Neural cell (in vitro differentiated cells): ENCODE measurements at regions not wholly inside any gene's neighbourhood (a gene's known extent, or its start where the extent isn't known, plus 50 kb on each side); places are given as distances from the start of the nearest gene placed in this dataset.

Source experiments
- H2AFZ ChIP-seq: fragments of 200-600, 300-800 bp; sonication (generic), shearing (Covaris generic); 2 replicates; pipeline ENCODE4 v1.6.0; 2014; ENCODE audit warnings: low read depth, mild to moderate bottlenecking, antibody characterized with exemption, low read length, moderate library complexity
- H3F3A ChIP-seq: fragments of 200-600 bp; shearing (Covaris generic); 2 replicates; pipeline ENCODE4 v1.6.1; 2016; ENCODE audit warnings: mild to moderate bottlenecking, moderate library complexity, mixed read lengths, antibody characterized with exemption, low read length; ENCODE audit not compliant: insufficient read depth, poor library complexity, severe bottlenecking
- H3K27ac ChIP-seq: fragments of 200-600, 300-800 bp; sonication (generic), shearing (Covaris generic); 2 replicates; pipeline ENCODE4 v1.5.1; 2014; ENCODE audit warnings: mild to moderate bottlenecking, low read length, moderate library complexity
- H3K27me3 ChIP-seq: fragments of 300-800, 200-600 bp; sonication (generic), shearing (Covaris generic); 2 replicates; pipeline ENCODE4 v1.6.0; 2014; ENCODE audit warnings: mild to moderate bottlenecking, low read depth, low read length, moderate library complexity; ENCODE audit not compliant: insufficient read depth
- H3K36me3 ChIP-seq: fragments of 300-800, 200-600 bp; sonication (generic), shearing (Covaris generic); 2 replicates; pipeline ENCODE4 v1.5.1; 2014; ENCODE audit warnings: mild to moderate bottlenecking, antibody characterized with exemption, low read length, moderate library complexity; ENCODE audit not compliant: insufficient read depth
- H3K4me2 ChIP-seq: fragments of 300-800, 200-600 bp; sonication (generic), shearing (Covaris generic); 2 replicates; pipeline ENCODE4 v1.6.0; 2014; ENCODE audit warnings: mild to moderate bottlenecking, low read length
- H3K4me3 ChIP-seq: fragments of 300-800, 200-600 bp; sonication (generic), shearing (Covaris generic); 2 replicates; pipeline ENCODE4 v1.5.1; 2014; ENCODE audit warnings: mild to moderate bottlenecking, low read length, moderate library complexity
- H3K79me2 ChIP-seq: fragments of 200-600 bp; shearing (Covaris generic); replicated peaks from 2 replicates; pipeline ENCODE4 v1.6.0; 2014; ENCODE audit warnings: mild to moderate bottlenecking, low read length, moderate library complexity; ENCODE audit not compliant: insufficient read depth
- H3K9ac ChIP-seq: fragments of 300-800, 200-600 bp; sonication (generic), shearing (Covaris generic); 2 replicates; pipeline ENCODE4 v1.6.1; 2016; ENCODE audit warnings: mild to moderate bottlenecking, low read length, mixed read lengths
- H3K9me2 ChIP-seq: fragments of 200-600 bp; shearing (Covaris generic); 2 replicates; pipeline ENCODE4 v1.6.1; 2016; ENCODE audit warnings: mild to moderate bottlenecking, low read length, mixed read lengths; ENCODE audit not compliant: insufficient read depth
- H3K9me3 ChIP-seq: fragments of 200-600, 300-800 bp; sonication (generic), shearing (Covaris generic); 2 replicates; pipeline ENCODE4 v1.6.1; 2016; ENCODE audit warnings: mild to moderate bottlenecking, mixed run types, low read length, moderate library complexity, mixed read lengths
- H4K20me1 ChIP-seq: fragments of 200-600 bp; shearing (Covaris generic); 2 replicates; pipeline ENCODE4 v1.6.1; 2016; ENCODE audit warnings: mild to moderate bottlenecking, mixed run types; ENCODE audit not compliant: insufficient read depth
- EP300 ChIP-seq: fragments of 450-650 bp; conservative IDR thresholded peaks from 2 replicates; pipeline ENCODE4 v1.6.1; 2014; ENCODE audit warnings: antibody characterized with exemption, mild to moderate bottlenecking, moderate library complexity; ENCODE audit not compliant: poor library complexity, severe bottlenecking
- MXI1 ChIP-seq: fragments of 450-650 bp; conservative IDR thresholded peaks from 2 replicates; pipeline ENCODE4 v1.6.1; 2014; ENCODE audit warnings: antibody characterized with exemption, mild to moderate bottlenecking; ENCODE audit not compliant: poor library complexity, severe bottlenecking
- POLR2AphosphoS5 ChIP-seq: IDR thresholded peaks from 2 replicates; pipeline ENCODE4 v1.6.1; 2012
- RAD21 ChIP-seq: fragments of 450-650 bp; conservative IDR thresholded peaks from 2 replicates; pipeline ENCODE4 v1.6.1; 2014; ENCODE audit warnings: antibody characterized with exemption, mild to moderate bottlenecking, moderate library complexity
- SMC3 ChIP-seq: fragments of 450-650 bp; conservative IDR thresholded peaks from 2 replicates; pipeline ENCODE4 v1.6.1; 2014; ENCODE audit warnings: antibody characterized with exemption, mild to moderate bottlenecking, moderate library complexity; ENCODE audit not compliant: poor library complexity
- TAF1 ChIP-seq: IDR thresholded peaks from 2 replicates; pipeline ENCODE4 v1.6.1; 2012; ENCODE audit warnings: low read depth
- TF ChIP-seq, protein P1 (sequence below): IDR thresholded peaks from 2 replicates; pipeline ENCODE4 v1.6.1; 2012; ENCODE audit warnings: borderline replicate concordance
- TF ChIP-seq, protein P2 (sequence below): fragments of 450-650 bp; IDR thresholded peaks from 2 replicates; pipeline ENCODE4 v1.5.1; 2014; ENCODE audit warnings: antibody characterized with exemption, mild to moderate bottlenecking, moderate library complexity; ENCODE audit not compliant: poor library complexity, severe bottlenecking

GRCh38 chr13:44051918-44052675 lies 172.4 kb downstream of the LACC1 start:
- Histone ChIP-seq H3K9me3 (no peaks in the 10 kb centered on the region), H4K20me1 (no peaks in the 10 kb centered on the region), H2AFZ (peak overlapping the region; percentile 24), H3K27me3 (no peaks in the 10 kb centered on the region), H3K4me3 (no peak overlapping the region), H3K9me2 (no peaks in the 10 kb centered on the region), H3K79me2 (no peaks in the 10 kb centered on the region), H3K4me2 (peak overlapping the region; percentile 16), H3K36me3 (no peaks in the 10 kb centered on the region), H3K9ac (peak overlapping the region; percentile 25), H3F3A (peaks cover 2% of the 10 kb centered on the region), H3K27ac (peak overlapping the region; percentile 59)
- TF ChIP-seq, protein P1, sequence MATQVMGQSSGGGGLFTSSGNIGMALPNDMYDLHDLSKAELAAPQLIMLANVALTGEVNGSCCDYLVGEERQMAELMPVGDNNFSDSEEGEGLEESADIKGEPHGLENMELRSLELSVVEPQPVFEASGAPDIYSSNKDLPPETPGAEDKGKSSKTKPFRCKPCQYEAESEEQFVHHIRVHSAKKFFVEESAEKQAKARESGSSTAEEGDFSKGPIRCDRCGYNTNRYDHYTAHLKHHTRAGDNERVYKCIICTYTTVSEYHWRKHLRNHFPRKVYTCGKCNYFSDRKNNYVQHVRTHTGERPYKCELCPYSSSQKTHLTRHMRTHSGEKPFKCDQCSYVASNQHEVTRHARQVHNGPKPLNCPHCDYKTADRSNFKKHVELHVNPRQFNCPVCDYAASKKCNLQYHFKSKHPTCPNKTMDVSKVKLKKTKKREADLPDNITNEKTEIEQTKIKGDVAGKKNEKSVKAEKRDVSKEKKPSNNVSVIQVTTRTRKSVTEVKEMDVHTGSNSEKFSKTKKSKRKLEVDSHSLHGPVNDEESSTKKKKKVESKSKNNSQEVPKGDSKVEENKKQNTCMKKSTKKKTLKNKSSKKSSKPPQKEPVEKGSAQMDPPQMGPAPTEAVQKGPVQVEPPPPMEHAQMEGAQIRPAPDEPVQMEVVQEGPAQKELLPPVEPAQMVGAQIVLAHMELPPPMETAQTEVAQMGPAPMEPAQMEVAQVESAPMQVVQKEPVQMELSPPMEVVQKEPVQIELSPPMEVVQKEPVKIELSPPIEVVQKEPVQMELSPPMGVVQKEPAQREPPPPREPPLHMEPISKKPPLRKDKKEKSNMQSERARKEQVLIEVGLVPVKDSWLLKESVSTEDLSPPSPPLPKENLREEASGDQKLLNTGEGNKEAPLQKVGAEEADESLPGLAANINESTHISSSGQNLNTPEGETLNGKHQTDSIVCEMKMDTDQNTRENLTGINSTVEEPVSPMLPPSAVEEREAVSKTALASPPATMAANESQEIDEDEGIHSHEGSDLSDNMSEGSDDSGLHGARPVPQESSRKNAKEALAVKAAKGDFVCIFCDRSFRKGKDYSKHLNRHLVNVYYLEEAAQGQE, result peak; percentile 26
- TF ChIP-seq, protein P2, sequence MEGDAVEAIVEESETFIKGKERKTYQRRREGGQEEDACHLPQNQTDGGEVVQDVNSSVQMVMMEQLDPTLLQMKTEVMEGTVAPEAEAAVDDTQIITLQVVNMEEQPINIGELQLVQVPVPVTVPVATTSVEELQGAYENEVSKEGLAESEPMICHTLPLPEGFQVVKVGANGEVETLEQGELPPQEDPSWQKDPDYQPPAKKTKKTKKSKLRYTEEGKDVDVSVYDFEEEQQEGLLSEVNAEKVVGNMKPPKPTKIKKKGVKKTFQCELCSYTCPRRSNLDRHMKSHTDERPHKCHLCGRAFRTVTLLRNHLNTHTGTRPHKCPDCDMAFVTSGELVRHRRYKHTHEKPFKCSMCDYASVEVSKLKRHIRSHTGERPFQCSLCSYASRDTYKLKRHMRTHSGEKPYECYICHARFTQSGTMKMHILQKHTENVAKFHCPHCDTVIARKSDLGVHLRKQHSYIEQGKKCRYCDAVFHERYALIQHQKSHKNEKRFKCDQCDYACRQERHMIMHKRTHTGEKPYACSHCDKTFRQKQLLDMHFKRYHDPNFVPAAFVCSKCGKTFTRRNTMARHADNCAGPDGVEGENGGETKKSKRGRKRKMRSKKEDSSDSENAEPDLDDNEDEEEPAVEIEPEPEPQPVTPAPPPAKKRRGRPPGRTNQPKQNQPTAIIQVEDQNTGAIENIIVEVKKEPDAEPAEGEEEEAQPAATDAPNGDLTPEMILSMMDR, result no peak
- TF ChIP-seq EP300, result peak; percentile 34

- Histone ChIP-seq H3K4me2 (peak overlapping the region; percentile 10), H3K4me3 (peak overlapping the region; percentile 28), H3K9me3 (no peaks in the 10 kb centered on the region), H3K36me3 (no peaks in the 10 kb centered on the region), H3F3A (peaks cover 2% of the 10 kb centered on the region), H4K20me1 (no peaks in the 10 kb centered on the region), H3K9ac (peak overlapping the region; percentile 25), H3K79me2 (no peaks in the 10 kb centered on the region), H3K27me3 (no peaks in the 10 kb centered on the region), H3K9me2 (no peaks in the 10 kb centered on the region), H2AFZ (no peak overlapping the region), H3K27ac (peak overlapping the region; percentile 59)
- TF ChIP-seq RAD21 (no peak), TAF1 (no peak), POLR2AphosphoS5 (no peak), MXI1 (no peak), SMC3 (no peak), EP300 (peak; percentile 21)
- TF ChIP-seq, protein P2, result no peak
These were observed 173.1 kb downstream of the LACC1 start for GRCh38 chr13:44052780-44053184.
